C4-2B (cell line): ENCODE measurements at regions not wholly inside any gene's neighbourhood (a gene's known extent, or its start where the extent isn't known, plus 50 kb on each side); places are given as distances from the start of the nearest gene placed in this dataset.

Source experiments
- ZFX ChIP-seq: fragments of 450-650 bp; IDR thresholded peaks from 2 replicates; pipeline ENCODE4 v1.6.1; 2017
- TF ChIP-seq, protein P1 (sequence below): fragments of 450-650 bp; conservative IDR thresholded peaks from 2 replicates; pipeline ENCODE4 v1.5.1; 2017; ENCODE audit warnings: mild to moderate bottlenecking

DNA sequence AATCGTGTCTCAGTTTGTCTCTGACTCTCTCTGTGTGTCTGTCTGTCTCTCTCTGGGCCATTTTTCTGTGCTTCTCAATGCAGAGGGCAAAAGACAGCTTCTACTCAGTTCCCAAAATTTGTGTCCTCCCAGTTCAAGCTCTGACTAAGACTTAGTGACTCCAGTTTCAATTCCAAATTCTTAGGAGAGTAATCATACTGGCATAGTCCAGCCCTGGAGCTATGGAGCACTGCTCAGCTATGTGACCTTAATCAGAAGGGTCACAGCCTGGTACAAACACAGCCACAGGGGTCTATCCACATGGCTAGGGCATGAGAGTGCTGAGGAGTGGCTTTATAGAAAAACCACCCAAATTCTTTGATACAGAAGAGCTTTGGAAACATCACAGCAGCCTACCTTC lies 91.9 kb downstream of the FOXF2 start:
- TF ChIP-seq, protein P1, sequence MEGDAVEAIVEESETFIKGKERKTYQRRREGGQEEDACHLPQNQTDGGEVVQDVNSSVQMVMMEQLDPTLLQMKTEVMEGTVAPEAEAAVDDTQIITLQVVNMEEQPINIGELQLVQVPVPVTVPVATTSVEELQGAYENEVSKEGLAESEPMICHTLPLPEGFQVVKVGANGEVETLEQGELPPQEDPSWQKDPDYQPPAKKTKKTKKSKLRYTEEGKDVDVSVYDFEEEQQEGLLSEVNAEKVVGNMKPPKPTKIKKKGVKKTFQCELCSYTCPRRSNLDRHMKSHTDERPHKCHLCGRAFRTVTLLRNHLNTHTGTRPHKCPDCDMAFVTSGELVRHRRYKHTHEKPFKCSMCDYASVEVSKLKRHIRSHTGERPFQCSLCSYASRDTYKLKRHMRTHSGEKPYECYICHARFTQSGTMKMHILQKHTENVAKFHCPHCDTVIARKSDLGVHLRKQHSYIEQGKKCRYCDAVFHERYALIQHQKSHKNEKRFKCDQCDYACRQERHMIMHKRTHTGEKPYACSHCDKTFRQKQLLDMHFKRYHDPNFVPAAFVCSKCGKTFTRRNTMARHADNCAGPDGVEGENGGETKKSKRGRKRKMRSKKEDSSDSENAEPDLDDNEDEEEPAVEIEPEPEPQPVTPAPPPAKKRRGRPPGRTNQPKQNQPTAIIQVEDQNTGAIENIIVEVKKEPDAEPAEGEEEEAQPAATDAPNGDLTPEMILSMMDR = no peak
- no peak for TF ChIP-seq ZFX
